ENCODE measurements at regions not wholly inside any gene's neighbourhood (a gene's known extent, or its start where the extent isn't known, plus 50 kb on each side); places are given as distances from the start of the nearest gene placed in this dataset.

DNA sequence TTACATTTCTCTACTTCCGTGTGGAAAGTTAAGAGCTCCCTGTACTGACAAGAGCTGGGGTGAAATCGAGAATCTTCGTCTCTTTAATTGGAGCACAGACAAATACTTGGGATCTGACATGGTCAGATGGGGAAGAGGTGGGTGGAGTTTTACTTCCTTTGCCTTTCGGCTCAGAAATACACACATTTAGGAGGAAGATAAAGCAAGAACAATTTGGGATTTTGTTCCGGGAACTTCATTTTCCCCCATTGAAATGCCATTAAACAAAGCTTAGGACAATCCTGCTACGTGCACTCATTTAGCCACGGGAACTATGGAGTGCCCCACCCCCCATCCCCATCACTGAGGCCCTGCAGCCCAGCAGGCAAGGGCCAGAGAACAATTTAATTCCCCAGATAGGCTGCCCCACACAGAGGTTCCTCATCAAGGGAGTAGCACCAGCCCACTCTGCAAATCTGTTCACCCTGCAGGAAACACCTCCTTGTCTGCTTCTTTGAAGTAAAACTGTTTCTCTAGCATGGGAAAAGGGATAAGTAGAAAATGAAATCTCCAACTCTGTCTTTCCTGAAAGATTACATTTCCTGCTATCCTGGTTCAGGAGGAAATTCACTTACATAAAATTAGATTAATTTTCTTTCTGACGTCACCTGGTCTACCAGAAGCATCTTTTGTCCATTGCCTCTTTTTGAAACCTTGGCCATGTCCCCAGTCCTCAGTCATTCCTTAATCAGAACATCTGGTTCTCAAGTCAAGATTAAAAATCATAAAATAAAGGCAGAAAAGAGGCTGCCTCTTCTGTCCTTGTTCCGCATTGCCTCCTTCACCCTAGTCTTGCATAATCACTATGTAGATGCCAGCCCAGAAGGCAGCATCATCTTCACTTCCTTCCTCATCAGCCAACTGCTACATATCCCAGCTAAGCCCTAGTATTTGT is 206.4 kb downstream of the ENC1 start:
- Histone ChIP-seq H3K36me3 (ENCODE audit: control insufficient read depth, insufficient read depth, low read length) (no peaks in the 10 kb centered on the region), H3K4me3 (ENCODE audit: low read depth, low read length) (no peak overlapping the region), H3K27me3 (ENCODE audit: control insufficient read depth, insufficient read depth, low read length) (no peaks in the 10 kb centered on the region)
- TF ChIP-seq, protein P1, sequence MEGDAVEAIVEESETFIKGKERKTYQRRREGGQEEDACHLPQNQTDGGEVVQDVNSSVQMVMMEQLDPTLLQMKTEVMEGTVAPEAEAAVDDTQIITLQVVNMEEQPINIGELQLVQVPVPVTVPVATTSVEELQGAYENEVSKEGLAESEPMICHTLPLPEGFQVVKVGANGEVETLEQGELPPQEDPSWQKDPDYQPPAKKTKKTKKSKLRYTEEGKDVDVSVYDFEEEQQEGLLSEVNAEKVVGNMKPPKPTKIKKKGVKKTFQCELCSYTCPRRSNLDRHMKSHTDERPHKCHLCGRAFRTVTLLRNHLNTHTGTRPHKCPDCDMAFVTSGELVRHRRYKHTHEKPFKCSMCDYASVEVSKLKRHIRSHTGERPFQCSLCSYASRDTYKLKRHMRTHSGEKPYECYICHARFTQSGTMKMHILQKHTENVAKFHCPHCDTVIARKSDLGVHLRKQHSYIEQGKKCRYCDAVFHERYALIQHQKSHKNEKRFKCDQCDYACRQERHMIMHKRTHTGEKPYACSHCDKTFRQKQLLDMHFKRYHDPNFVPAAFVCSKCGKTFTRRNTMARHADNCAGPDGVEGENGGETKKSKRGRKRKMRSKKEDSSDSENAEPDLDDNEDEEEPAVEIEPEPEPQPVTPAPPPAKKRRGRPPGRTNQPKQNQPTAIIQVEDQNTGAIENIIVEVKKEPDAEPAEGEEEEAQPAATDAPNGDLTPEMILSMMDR (IDR thresholded peaks at IDR 0.05; ENCODE audit: insufficient read depth, low read length, poor library complexity, severe bottlenecking): no peak
- DNase-seq (ENCODE audit: low read depth): no peak

DNA sequence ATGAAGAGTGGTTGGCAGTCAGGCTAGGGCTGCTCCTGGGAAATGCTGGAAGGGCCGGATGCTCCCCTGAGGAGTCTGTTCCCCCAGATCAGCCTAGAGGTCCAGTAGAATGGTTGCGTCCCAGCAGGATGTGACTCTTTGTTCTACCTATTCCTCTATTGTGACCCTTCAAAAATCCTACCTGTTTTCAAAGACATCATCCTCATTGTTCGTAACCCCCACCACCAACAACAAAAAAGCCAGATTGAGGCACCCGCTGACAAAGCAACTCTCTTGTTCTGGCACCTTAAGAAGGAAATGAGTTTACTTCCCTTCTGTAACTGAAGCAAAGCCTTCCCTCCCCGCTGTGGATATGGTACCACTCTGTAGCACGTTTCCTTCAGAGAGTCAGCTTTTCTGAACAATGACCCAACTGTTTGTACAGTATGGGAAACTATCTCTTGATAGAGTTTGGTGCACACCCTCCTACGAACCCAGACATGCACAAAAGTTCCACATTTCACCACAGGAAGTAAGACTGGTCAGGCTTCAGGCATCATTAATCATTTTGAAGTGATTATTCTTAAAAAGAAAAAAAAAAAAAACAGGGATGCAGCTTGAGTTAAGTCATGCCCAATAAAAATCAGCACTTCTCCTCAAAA is 207.2 kb downstream of the ENC1 start:
- peak; percentile 63 for DNase-seq (ENCODE audit: low read depth)
- H3K27me3 ChIP-seq (ENCODE audit: control insufficient read depth, insufficient read depth, low read length): no peaks in the 10 kb centered on the region
- H3K36me3 ChIP-seq (ENCODE audit: control insufficient read depth, insufficient read depth, low read length): no peaks in the 10 kb centered on the region
- no peak overlapping the region for H3K4me3 ChIP-seq (ENCODE audit: low read depth, low read length)
- TF ChIP-seq, protein P1 (IDR thresholded peaks at IDR 0.05; ENCODE audit: insufficient read depth, low read length, poor library complexity, severe bottlenecking): no peak

DNA sequence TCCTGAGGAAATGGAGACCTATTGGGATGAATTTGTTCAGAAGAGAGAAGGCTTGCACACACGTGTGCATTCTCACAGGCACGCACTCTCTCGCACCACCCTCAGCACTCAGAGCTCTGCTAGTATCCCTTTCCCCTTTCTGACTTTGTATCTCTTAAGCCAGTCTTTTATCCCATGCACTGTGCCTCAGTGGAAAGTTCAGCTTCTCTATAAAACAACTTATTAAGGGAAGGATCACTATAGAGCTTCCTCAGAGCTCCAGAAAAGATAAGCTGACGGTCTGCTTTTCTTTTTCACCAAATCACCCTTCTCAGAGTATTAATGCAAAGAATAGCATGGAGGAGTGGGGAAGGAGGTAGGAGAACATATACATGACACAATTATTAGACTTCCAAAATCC is 207.8 kb downstream of the ENC1 start:
- DNase-seq (ENCODE audit: low read depth): no peak
- Histone ChIP-seq H3K4me3 (ENCODE audit: low read depth, low read length) (no peak overlapping the region), H3K36me3 (ENCODE audit: control insufficient read depth, insufficient read depth, low read length) (no peaks in the 10 kb centered on the region), H3K27me3 (ENCODE audit: control insufficient read depth, insufficient read depth, low read length) (no peaks in the 10 kb centered on the region)
- TF ChIP-seq, protein P1 (IDR thresholded peaks at IDR 0.05; ENCODE audit: insufficient read depth, low read length, poor library complexity, severe bottlenecking): no peak

DNA sequence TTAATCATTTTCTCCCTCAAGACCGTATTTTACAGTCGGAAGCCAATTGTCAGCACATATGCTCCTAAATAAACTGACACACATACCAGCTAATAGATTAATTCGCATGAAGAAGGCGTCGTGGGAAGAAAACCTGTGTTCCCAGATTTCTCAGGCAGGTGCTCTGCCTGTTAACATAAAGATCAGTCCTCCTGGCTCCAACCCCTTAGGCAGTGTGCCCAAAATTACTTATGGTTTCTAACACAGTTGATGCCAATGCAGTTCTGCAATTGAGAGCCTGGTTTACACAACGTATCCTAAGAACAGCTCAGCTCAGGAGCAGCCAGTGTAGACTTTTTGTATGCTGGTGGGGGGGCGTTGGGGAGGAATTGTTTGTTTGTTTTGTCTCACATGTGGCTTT is 208.3 kb downstream of the ENC1 start:
- no peaks in the 10 kb centered on the region for H3K27me3 ChIP-seq (ENCODE audit: control insufficient read depth, insufficient read depth, low read length)
- no peak for DNase-seq (ENCODE audit: low read depth)
- no peak overlapping the region for H3K4me3 ChIP-seq (ENCODE audit: low read depth, low read length)
- H3K36me3 ChIP-seq (ENCODE audit: control insufficient read depth, insufficient read depth, low read length): no peaks in the 10 kb centered on the region
- TF ChIP-seq, protein P1 (IDR thresholded peaks at IDR 0.05; ENCODE audit: insufficient read depth, low read length, poor library complexity, severe bottlenecking): no peak

DNA sequence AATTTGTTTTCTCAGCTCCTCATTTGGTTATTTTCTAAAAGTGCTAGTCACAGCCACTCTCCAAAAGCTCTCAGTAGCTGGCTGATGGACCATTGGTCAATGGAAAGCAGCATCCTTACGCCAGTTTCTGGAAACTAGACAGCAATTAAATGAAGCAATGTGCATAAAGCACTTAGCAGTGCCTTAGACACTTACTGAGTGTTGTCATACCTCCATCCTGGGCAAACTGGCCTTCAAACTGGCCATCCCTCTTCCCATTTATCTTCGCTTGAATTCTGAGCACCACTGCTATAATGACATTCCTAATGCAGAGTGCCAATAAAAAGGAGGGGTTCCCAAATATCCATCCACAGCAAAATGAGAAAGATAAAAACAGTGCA is 209.2 kb downstream of the ENC1 start:
- Histone ChIP-seq H3K36me3 (ENCODE audit: control insufficient read depth, insufficient read depth, low read length) (no peaks in the 10 kb centered on the region), H3K27me3 (ENCODE audit: control insufficient read depth, insufficient read depth, low read length) (no peaks in the 10 kb centered on the region), H3K4me3 (ENCODE audit: low read depth, low read length) (no peak overlapping the region)
- TF ChIP-seq, protein P1 (IDR thresholded peaks at IDR 0.05; ENCODE audit: insufficient read depth, low read length, poor library complexity, severe bottlenecking): no peak
- no peak for DNase-seq (ENCODE audit: low read depth)
